ENCODE measurements at regions not wholly inside any gene's neighbourhood (a gene's known extent, or its start where the extent isn't known, plus 50 kb on each side); places are given as distances from the start of the nearest gene placed in this dataset.

GRCh38 chr9:12363439-12363838 lies 329.7 kb upstream of the TYRP1 start:
- no peak for TF ChIP-seq CTCF (conservative IDR thresholded peaks at IDR 0.05; ENCODE audit: low read length)
- no peak for TF ChIP-seq EZH2phosphoT487 (IDR thresholded peaks at IDR 0.05; ENCODE audit: borderline replicate concordance, low read depth, low read length)

Measured in OCI-LY7 (cell line).